Erythroblast (primary cell): ENCODE measurements at regions not wholly inside any gene's neighbourhood (a gene's known extent, or its start where the extent isn't known, plus 50 kb on each side); places are given as distances from the start of the nearest gene placed in this dataset.

ENCODE experiments used
- DNase-seq, 2 experiments: peaks; one replicate each; lab custom pipeline; 2025; lab: John Stamatoyannopoulos, UW
- GATA1 ChIP-seq: IDR thresholded peaks from 2 replicates; pipeline ENCODE4 v1.6.1; 2011; ENCODE audit warnings: low read depth, mild to moderate bottlenecking, control low read depth, low read length, moderate library complexity
- POLR2A ChIP-seq: IDR thresholded peaks from 2 replicates; pipeline ENCODE4 v1.6.1; 2011; ENCODE audit warnings: mild to moderate bottlenecking, low read length

GRCh38 chr18:5640939-5641338 lies 97.1 kb upstream of the EPB41L3 start:
- DNase-seq, result no peak
- TF ChIP-seq GATA1 (no peak), POLR2A (no peak)

- DNase-seq, result no peak
- TF ChIP-seq POLR2A (no peak), GATA1 (no peak)
Observed at GRCh38 chr18:5639131-5639530, 95.3 kb upstream of the EPB41L3 start.

GRCh38 chr18:5632041-5632440 lies 88.2 kb upstream of the EPB41L3 start:
- no peak for DNase-seq
- no peak for TF ChIP-seq GATA1

GRCh38 chr18:5630900-5631413 lies 87.2 kb upstream of the EPB41L3 start:
- no peak for TF ChIP-seq GATA1
- TF ChIP-seq POLR2A, result no peak
- no peak for DNase-seq

- peak; percentile 14 to 19 for DNase-seq
- TF ChIP-seq POLR2A (no peak), GATA1 (no peak)
Observed at GRCh38 chr18:5630057-5630899, 86.5 kb upstream of the EPB41L3 start.

GRCh38 chr18:5628512-5629255 lies 84.9 kb upstream of the EPB41L3 start:
- TF ChIP-seq POLR2A (no peak), GATA1 (no peak)
- DNase-seq, result no peak

- TF ChIP-seq GATA1 (no peak), POLR2A (no peak)
- no peak for DNase-seq
Observed at GRCh38 chr18:5627776-5628511, 84.1 kb upstream of the EPB41L3 start.

GRCh38 chr18:5626130-5626880 lies 82.5 kb upstream of the EPB41L3 start:
- TF ChIP-seq GATA1, result no peak
- no peak for TF ChIP-seq POLR2A

GRCh38 chr18:5625076-5625475 lies 81.3 kb upstream of the EPB41L3 start:
- TF ChIP-seq GATA1, result no peak
- TF ChIP-seq POLR2A, result no peak
- DNase-seq, result no peak

More at GRCh38 chr18:5626130-5626880, 82.5 kb upstream of the EPB41L3 start:
- no peak for DNase-seq

- DNase-seq, result no peak
- no peak for TF ChIP-seq POLR2A
- no peak for TF ChIP-seq GATA1
Observed at GRCh38 chr18:5622905-5623304, 79.1 kb upstream of the EPB41L3 start.

- TF ChIP-seq POLR2A, result no peak
- no peak for TF ChIP-seq GATA1
- DNase-seq, result no peak
Observed at GRCh38 chr18:5620289-5620688, 76.5 kb upstream of the EPB41L3 start.

- no peak for DNase-seq
- TF ChIP-seq POLR2A (no peak), GATA1 (no peak)
Observed at GRCh38 chr18:5619376-5619775, 75.6 kb upstream of the EPB41L3 start.

GRCh38 chr18:5618047-5618688 lies 74.4 kb upstream of the EPB41L3 start:
- TF ChIP-seq GATA1 (no peak), POLR2A (no peak)

More at GRCh38 chr18:5618047-5618688, 74.4 kb upstream of the EPB41L3 start:
- DNase-seq, result no peak
